ENCODE measurements at regions not wholly inside any gene's neighbourhood (a gene's known extent, or its start where the extent isn't known, plus 50 kb on each side); places are given as distances from the start of the nearest gene placed in this dataset.

DNA sequence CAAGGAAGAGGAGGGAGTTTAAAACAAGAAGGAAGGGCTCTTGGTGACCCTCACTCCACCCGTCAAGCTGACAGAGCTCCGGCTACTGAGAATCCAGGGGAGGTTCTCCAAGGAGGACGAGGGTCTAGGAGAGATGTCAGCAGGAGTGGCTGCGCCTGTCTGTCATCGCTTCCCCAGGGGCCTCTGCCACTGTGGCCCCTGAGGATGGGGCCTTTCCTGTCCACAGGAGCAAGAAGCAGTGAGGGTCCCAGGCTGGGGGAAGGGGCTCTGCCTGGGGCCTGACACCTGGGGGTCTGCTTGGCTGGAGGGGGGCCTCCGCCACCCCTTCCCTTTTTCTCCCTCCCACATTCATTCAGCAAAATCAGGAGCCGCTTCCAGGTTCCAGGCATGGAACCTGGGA, 66.5 kb upstream of the TNRC6C start:
- no peak for TF ChIP-seq EGR1 (IDR thresholded peaks at IDR 0.05)
- TF ChIP-seq, protein P1, sequence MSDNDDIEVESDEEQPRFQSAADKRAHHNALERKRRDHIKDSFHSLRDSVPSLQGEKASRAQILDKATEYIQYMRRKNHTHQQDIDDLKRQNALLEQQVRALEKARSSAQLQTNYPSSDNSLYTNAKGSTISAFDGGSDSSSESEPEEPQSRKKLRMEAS (IDR thresholded peaks at IDR 0.05): no peak
- TF ChIP-seq CREB1 (IDR thresholded peaks at IDR 0.05; ENCODE audit: low read depth): no peak
- TF ChIP-seq, protein P2, sequence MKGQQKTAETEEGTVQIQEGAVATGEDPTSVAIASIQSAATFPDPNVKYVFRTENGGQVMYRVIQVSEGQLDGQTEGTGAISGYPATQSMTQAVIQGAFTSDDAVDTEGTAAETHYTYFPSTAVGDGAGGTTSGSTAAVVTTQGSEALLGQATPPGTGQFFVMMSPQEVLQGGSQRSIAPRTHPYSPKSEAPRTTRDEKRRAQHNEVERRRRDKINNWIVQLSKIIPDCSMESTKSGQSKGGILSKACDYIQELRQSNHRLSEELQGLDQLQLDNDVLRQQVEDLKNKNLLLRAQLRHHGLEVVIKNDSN (IDR thresholded peaks at IDR 0.05): no peak
- no peak for TF ChIP-seq NFIC (IDR thresholded peaks at IDR 0.05)
- TF ChIP-seq YY1 (IDR thresholded peaks at IDR 0.05; ENCODE audit: low read depth): no peak
- no peak for TF ChIP-seq FOXM1 (IDR thresholded peaks at IDR 0.05; ENCODE audit: borderline replicate concordance, low read depth)
- TF ChIP-seq RAD21 (IDR thresholded peaks at IDR 0.05; ENCODE audit: low read depth): no peak
- no peak for TF ChIP-seq ZBTB7A (IDR thresholded peaks at IDR 0.05; ENCODE audit: low read depth)
- no peak for TF ChIP-seq TEAD4 (IDR thresholded peaks at IDR 0.05)
- no peak for TF ChIP-seq TAF1 (IDR thresholded peaks at IDR 0.05; ENCODE audit: low read depth)

DNA sequence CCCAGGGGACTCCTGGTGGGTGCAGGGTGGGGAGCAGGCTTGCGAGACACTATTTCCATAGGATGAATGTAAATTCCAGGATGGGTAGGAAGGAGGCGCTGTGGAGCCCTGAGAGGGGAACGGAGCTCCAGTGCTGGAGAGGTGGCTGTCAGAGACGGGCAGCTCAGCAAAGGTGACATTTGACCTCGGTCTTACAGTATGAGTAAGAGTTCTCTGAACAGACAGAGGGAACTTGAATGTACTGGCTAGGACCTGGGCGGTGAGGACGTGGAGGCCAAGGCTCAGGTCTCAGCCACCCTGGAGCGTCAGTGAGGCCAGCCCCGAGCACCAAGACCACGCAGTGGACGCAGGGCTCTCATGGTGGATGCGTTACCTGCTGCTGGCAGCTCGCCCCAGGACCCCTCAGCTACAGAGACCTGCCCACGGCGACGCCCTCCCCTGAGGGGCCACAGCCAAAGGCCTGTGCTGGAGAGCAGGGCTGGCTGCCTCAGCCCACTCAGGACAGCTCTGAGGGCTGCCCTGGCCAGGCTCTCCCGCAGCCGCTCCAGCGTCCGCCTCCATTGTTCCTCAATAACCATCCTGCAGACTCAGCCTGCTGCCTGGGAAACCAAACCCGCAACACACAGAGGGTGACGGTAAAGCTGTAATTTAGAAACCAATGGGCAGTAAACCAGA, 65.9 kb upstream of the TNRC6C start:
- TF ChIP-seq RAD21 (IDR thresholded peaks at IDR 0.05; ENCODE audit: low read depth) (no peak), CREB1 (IDR thresholded peaks at IDR 0.05; ENCODE audit: low read depth) (no peak), EP300 (IDR thresholded peaks at IDR 0.05; ENCODE audit: borderline replicate concordance) (no peak), TEAD4 (IDR thresholded peaks at IDR 0.05) (no peak), NFIC (IDR thresholded peaks at IDR 0.05) (no peak), TAF1 (IDR thresholded peaks at IDR 0.05; ENCODE audit: low read depth) (no peak), YY1 (IDR thresholded peaks at IDR 0.05; ENCODE audit: low read depth) (no peak), CEBPB (IDR thresholded peaks at IDR 0.05) (no peak), TCF12 (IDR thresholded peaks at IDR 0.05; ENCODE audit: low read depth) (no peak), FOXM1 (IDR thresholded peaks at IDR 0.05; ENCODE audit: borderline replicate concordance, low read depth) (no peak), EGR1 (IDR thresholded peaks at IDR 0.05) (no peak), ZBTB7A (IDR thresholded peaks at IDR 0.05; ENCODE audit: low read depth) (no peak)
- TF ChIP-seq, protein P3, sequence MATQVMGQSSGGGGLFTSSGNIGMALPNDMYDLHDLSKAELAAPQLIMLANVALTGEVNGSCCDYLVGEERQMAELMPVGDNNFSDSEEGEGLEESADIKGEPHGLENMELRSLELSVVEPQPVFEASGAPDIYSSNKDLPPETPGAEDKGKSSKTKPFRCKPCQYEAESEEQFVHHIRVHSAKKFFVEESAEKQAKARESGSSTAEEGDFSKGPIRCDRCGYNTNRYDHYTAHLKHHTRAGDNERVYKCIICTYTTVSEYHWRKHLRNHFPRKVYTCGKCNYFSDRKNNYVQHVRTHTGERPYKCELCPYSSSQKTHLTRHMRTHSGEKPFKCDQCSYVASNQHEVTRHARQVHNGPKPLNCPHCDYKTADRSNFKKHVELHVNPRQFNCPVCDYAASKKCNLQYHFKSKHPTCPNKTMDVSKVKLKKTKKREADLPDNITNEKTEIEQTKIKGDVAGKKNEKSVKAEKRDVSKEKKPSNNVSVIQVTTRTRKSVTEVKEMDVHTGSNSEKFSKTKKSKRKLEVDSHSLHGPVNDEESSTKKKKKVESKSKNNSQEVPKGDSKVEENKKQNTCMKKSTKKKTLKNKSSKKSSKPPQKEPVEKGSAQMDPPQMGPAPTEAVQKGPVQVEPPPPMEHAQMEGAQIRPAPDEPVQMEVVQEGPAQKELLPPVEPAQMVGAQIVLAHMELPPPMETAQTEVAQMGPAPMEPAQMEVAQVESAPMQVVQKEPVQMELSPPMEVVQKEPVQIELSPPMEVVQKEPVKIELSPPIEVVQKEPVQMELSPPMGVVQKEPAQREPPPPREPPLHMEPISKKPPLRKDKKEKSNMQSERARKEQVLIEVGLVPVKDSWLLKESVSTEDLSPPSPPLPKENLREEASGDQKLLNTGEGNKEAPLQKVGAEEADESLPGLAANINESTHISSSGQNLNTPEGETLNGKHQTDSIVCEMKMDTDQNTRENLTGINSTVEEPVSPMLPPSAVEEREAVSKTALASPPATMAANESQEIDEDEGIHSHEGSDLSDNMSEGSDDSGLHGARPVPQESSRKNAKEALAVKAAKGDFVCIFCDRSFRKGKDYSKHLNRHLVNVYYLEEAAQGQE (IDR thresholded peaks at IDR 0.05; ENCODE audit: low read depth): no peak
- TF ChIP-seq, protein P1 (IDR thresholded peaks at IDR 0.05): no peak
- TF ChIP-seq, protein P2 (IDR thresholded peaks at IDR 0.05): no peak

DNA sequence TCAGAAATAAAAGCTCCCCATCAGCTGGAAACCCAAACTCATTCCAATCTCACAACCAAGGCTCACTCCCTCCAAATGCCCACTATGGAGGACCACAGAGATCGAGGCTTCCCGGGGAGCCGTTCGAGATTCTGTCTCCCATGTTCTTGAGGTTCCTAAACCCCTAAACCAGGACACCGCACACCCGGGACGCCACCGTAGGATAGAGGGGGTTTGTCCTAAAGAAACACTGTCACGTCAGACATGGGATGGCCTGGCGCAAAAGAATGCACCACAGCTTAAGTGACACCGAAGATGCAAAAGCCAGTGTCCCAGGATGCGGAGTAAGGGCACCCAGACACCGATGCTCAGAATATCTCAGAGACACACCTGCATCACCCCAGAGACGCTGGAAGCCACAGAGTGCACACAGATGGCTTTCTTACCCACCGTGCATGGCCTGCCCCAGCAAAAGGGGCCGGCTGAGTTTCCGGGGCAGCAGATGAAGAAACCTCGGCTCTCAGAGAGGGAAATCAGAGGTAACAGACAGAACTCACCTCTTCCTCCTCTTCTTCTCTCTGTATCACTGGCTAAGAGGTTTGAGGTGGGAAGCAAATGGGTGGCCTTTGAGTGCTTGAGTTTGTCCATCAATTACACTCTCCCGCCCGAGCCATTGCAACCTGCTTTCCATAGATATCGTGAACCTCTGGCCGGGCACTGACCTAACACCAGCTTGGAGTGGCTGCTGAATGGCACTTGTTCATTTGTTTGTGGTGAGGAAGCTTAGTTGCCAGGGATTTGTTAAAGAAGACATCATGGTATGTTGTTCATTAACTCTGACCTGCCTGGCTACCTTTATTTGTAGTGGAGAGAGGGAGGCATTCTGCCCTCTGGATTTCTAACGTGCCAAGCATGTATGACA, 65.1 kb upstream of the TNRC6C start:
- TF ChIP-seq NFIC (IDR thresholded peaks at IDR 0.05) (no peak), RAD21 (IDR thresholded peaks at IDR 0.05; ENCODE audit: low read depth) (no peak), TEAD4 (IDR thresholded peaks at IDR 0.05) (no peak), EP300 (IDR thresholded peaks at IDR 0.05; ENCODE audit: borderline replicate concordance) (no peak), TAF1 (IDR thresholded peaks at IDR 0.05; ENCODE audit: low read depth) (no peak), EGR1 (IDR thresholded peaks at IDR 0.05) (no peak), CREB1 (IDR thresholded peaks at IDR 0.05; ENCODE audit: low read depth) (no peak), CEBPB (IDR thresholded peaks at IDR 0.05) (no peak), YY1 (IDR thresholded peaks at IDR 0.05; ENCODE audit: low read depth) (no peak), TCF12 (IDR thresholded peaks at IDR 0.05; ENCODE audit: low read depth) (no peak)
- TF ChIP-seq, protein P1 (IDR thresholded peaks at IDR 0.05): no peak
- TF ChIP-seq, protein P2 (IDR thresholded peaks at IDR 0.05): no peak

DNA sequence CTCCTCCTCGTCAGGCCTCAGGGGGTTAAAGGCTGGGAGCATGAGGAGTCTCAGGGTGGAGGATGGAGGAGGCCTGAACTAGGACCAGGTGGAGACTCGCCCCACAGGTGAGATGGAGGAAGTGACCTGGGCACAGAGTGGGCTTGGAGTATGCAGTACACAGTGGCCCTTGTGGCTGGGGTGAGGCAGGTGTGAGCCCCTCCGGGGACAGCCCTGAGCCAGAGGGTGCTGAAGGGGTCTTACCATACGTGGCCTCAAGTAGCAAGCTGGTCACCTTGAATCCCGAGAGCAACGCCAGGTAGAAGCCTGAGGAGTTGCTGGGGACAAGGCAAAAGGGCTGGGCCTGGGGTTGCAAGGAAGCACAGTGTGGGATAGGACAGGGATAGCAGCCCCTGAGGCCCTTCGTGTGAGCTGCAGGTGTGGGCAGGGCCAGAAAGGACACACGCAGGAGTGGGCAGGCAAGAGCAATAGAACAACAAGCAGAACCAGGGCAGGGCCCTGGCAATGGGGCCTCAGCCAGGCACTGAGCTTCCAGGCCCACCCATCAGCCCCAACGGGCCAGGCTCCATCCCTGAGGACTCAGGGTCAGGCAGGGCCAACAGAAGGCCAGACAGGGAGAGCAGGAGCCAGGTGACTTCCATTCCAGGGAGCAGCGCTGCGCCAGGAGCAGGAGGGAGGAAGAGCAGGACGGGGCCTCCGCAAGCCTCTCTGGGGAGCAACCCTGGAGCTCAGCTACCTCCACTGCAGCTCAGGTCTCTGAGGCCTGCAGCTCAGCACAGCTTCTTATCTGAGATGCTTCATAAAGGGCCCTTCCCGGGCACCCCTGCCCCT, 64.2 kb upstream of the TNRC6C start:
- TF ChIP-seq FOXM1 (IDR thresholded peaks at IDR 0.05; ENCODE audit: borderline replicate concordance, low read depth) (no peak), CREB1 (IDR thresholded peaks at IDR 0.05; ENCODE audit: low read depth) (no peak), TEAD4 (IDR thresholded peaks at IDR 0.05) (no peak), YY1 (IDR thresholded peaks at IDR 0.05; ENCODE audit: low read depth) (no peak), CEBPB (IDR thresholded peaks at IDR 0.05) (no peak), RAD21 (IDR thresholded peaks at IDR 0.05; ENCODE audit: low read depth) (no peak), EP300 (IDR thresholded peaks at IDR 0.05; ENCODE audit: borderline replicate concordance) (no peak), TCF12 (IDR thresholded peaks at IDR 0.05; ENCODE audit: low read depth) (no peak), TAF1 (IDR thresholded peaks at IDR 0.05; ENCODE audit: low read depth) (no peak), NFIC (IDR thresholded peaks at IDR 0.05) (no peak), EGR1 (IDR thresholded peaks at IDR 0.05) (no peak), ZBTB7A (IDR thresholded peaks at IDR 0.05; ENCODE audit: low read depth) (no peak)
- TF ChIP-seq, protein P1 (IDR thresholded peaks at IDR 0.05): no peak
- TF ChIP-seq, protein P2 (IDR thresholded peaks at IDR 0.05): no peak
- TF ChIP-seq, protein P3 (IDR thresholded peaks at IDR 0.05; ENCODE audit: low read depth): no peak

Measured in Ishikawa (cell line).